HG03571 (cell line): ENCODE measurements at regions not wholly inside any gene's neighbourhood (a gene's known extent, or its start where the extent isn't known, plus 50 kb on each side); places are given as distances from the start of the nearest gene placed in this dataset.

Source experiments
- ATAC-seq: cut with Tn5 transposase; IDR thresholded peaks from one replicate; pipeline ENCODE4 v1.9.1; 2021; ENCODE audit not compliant: unreplicated experiment

DNA sequence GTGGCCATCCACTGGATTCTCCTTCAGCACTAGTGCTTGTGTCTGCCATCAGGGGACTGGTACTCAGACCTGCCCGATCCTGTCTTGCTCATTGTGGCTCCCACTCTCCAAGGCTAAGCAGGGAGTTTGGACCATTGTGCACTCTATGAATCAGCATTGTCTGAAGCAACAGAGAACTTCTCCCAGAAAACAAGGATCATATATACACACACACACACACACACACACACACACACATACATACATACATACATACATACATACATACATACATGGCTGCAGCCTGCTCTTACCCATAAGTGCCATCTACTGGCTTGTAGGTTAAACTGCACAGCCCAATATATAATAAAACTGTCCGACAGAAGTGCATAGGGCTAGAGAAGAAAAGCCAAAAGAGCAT lies 345.3 kb upstream of the LCORL start:
- peak; percentile 92 for ATAC-seq

DNA sequence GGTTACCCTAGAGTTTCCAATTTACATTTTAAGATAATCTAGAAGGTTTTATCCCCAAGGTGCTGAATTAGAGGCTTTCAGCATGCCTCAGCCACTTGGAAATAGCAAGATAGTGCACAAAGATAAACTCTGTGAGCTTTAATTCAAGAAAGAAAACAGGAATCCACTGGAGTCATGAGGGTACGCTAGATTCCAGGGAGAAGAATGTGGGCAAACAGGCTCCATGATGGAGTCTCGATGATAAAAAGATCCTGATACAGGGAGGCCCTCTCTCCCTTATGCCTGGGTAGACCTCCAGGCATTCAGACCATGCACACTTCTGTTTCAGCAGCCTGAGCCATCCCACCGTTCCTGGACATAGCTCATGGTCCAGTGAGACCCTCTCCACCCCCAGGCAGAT lies 344.6 kb upstream of the LCORL start:
- ATAC-seq, result no peak

DNA sequence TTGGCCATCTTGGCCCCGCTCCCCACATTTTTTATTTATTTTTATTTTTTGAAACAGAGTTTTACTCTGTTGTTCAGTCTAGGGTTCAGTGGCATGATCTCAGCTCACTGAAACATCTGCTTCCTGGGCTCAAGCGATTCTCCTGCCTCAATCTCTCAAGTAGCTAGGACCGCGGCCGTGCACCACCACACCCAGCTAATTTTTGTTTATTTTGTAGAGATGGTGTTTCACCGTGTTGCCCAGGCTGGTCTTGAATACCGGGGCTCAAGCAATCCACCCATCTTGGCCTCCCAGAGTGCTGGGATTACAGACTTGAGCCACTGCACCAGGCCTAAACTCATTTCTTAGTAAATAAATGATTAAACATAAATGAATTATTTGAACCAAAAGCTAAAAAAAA lies 322.0 kb upstream of the LCORL start:
- no peak for ATAC-seq

DNA sequence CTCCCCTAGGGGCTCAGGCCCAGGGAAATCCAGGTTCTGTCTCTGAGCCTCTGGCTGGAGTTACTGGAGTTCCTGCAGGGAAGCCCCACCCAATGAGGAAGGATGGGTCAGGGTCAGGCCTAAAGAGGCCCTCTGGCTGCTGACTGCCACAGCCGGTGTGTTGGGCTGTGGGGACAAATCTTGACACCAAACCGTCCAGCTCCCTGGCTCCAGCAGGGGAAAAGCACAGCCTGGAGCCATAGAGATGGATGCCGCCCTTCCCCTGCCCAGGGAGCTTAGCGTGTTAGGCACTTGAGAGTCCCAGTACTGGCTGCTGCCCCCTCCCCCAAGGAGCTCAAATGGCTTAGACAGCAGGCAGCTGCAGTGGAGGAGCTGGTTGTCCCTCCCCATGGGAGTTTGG lies 321.3 kb upstream of the LCORL start:
- no peak for ATAC-seq

DNA sequence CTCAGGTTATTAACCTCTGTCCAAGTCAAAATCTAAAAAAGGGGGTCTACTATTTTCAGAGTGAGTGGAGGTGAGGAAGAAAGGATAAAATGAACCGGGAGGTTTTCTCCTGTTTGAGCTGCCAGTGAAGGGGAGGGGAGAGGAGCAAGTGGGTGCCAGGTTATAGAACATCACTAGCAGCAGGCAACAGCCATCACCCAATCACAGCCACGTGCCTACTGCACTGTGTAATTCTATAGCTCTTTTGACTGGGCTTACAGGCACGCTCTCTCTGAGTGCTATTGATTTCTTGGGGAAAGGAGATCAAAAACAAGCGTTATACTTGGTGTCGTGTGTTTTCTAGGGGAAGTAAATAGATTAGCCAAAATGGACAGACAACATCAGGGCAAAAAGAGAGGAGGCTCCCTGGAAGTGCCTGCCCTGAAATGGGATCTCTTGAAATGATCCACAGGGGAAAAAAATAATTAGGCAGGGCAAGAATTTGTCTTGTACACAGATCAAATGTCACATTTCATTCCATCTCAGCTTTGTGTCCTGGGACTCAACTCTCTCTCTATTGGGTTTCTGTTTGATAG lies 300.5 kb upstream of the LCORL start:
- ATAC-seq, result no peak

DNA sequence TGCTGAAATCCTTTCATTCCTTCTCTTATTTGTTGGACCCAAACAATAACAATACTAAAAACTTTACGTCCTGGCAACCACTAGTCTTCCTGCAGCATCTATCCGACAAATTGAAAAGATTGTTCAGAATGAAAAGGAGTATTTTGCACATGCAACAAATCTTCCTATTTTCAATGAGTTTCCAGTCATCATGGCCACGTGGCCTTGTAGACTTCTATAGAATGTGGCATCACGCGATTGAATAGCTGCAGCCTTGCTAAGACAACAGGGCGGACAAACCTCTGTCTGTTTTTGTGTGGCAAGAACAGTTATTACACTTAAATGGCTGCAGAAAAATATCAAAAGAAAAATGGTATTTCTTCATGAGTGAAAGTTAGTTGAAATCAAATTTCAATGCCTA lies 297.9 kb upstream of the LCORL start:
- ATAC-seq, result no peak

DNA sequence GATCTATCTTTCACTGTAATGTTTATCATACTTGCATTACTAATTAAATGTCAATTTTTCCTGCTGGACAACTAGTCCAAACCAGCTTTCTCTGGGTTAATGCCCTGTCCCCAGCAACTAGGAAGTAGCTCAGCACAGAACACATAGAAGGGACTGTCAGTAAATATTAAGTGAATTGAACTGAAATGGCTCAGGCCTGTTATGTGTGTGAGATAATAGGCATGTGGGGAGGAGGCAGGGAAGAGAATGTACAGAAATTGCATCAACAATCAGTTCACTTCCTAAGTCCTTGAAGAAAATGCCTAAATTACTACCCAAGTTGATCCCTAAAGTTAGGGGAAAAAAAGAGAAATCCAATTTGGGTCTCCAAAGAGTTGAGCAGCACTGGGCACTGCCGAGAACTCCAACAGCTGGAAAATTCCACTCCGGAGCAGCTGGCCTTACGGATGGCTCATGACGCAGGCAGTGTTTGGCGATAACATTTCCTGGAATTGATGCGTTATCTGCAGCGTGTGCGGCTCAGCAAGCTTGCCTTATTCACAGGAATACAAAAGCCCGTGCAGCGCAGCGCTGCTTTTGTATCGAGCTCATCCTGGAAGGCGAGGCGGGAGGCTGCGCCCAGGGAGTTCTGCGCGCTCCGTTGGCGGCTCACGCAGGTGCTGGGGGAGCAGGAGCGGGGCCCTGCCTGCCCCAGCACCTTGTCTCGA lies 297.3 kb upstream of the LCORL start:
- ATAC-seq, result no peak

DNA sequence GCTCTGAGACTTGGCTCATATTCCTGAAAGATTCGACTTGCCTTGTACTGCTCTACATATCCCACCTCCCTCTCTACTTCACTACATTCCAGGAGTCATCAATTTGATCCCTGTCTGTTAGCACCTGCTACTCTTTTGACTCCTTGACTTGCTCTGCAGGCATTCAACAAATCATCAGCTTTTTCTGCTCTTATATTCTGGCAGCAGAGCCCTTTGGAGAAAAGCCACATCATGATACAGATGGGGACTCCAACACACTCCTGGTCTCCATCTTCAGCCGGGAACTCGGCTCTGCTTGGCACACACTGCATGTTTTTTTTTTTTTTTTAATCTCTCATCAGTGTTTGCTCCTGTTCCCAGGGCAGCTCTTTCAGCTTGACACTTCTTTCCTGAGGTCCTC lies 293.2 kb upstream of the LCORL start:
- ATAC-seq, result no peak

DNA sequence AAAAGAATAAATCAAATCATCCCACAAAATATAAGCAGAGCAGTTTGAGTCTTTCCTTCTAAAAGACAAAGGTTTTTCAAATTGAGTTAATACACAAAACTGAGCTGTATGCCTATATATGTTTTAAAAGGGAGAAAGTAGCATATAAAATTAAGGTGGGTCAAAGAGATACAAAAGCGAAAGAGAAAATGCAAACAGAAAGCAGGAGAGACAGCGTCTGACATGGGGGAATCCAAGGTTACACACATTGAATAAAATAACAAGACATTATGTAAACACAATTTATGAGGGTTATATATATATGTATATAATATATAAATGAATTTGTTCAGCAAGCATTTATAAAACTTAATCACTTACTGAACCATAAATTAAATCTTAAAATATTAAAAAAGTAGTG lies 276.1 kb upstream of the LCORL start:
- no peak for ATAC-seq

DNA sequence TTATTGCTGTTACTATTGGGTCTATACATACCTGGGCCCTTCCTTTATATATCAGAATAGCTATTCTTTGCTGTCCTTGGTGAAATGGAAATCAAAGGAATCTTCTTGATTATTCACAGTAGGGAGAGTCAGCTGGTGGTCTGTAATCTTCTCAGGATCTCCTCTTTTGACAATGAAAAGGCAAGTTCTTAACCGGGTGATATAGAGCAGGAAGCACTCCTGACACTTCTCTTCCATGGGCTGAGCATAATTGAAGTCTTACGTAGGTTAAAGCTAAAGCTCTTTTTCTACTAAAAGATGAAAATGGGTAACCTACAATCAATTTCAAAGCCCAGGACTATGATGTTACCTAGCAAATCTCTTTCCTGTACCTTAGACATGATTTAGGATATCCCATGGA lies 274.9 kb upstream of the LCORL start:
- ATAC-seq, result no peak

DNA sequence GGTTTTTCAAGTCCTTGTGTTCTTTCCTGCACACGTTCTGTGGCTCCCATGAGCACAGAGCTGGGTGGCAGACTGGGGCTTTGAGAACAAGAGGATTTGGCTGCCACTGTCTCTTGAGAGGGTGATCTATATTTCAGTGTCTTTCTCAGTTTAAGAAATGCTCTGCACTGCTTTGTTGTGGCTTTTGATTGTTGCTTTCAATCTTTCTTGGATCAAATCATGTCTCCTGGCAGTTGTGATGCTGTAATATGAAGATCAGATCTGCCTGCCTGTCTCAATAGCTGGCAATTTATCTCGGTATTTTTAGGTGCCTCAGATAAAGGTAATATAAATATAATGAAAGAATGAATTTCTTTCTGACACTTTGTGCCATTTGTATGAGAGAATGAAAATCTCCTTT lies 273.3 kb upstream of the LCORL start:
- no peak for ATAC-seq

DNA sequence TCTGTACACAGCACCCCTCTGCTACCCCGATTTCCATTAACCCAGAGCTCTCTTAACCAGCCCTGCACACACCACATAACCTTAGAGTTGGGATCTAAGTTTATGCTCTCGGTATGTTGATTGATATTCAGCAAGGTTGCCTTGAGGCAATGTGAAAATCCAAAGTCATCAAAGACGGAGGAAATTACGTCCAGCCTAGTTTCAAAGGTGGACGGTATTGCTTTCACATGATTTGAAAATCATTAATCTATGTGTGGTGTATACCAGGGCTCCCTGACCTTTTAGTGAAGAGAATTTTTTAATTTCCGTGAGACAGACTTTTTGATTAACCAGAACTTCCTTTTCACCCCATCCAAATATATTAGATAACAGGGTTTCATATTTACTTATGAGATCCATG lies 272.5 kb upstream of the LCORL start:
- no peak for ATAC-seq

DNA sequence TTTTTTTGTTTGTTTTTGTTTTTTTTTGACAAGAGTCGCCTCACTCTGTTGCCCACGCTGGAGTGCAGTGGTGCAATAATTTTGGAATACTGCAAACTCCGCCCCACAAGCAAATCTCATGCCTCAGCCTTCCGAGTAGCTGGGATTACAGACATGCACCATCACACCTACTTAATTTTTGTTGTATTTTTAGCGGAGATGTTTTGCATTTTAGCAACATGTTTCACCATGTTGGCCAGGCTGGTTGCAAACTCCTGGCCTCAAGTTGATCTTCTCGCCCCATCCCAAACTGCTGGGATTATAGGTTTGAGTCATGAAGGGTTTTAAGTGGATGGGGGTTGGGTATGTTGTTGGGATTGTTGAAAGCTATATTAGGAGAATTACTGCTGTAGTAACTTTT lies 270.9 kb upstream of the LCORL start:
- ATAC-seq, result no peak

DNA sequence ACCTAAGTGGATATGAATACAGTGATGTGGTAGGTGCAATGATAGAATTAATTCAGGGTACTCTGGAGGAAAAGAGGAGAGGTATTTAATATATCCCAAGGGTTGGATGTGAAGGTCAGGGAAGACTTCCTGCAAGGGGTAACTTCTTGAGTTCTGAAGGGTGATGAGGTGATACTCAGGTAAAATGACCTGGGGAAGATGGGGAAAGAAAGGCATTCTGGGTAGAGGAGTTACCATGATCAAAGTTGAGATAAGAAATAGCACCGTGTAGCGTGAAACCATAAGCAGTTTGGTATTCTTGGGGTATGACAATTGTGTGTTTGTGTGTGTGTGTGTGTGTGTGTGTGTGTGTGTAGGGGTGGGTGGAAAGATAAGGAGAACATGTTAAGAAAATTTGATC lies 270.4 kb upstream of the LCORL start:
- no peak for ATAC-seq

DNA sequence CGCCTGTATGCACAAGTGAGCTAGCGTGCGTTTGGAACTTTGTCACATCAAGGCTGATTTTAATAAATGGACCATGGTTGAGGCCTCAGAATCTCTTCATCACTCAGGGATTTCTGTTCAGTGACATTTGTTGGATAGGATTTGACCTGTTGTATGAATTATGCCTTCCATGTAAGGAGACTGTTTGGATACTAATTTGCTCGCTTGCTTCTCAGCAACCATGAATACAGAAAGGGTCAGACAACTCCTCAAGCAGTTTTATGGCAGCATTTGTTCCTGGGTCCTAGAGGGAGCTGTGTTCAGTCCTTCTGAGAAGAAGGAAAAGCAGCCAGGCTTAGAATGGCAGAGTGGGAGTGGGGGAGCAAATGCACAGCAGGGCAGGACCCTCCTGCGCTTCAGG lies 269.7 kb upstream of the LCORL start:
- no peak for ATAC-seq

DNA sequence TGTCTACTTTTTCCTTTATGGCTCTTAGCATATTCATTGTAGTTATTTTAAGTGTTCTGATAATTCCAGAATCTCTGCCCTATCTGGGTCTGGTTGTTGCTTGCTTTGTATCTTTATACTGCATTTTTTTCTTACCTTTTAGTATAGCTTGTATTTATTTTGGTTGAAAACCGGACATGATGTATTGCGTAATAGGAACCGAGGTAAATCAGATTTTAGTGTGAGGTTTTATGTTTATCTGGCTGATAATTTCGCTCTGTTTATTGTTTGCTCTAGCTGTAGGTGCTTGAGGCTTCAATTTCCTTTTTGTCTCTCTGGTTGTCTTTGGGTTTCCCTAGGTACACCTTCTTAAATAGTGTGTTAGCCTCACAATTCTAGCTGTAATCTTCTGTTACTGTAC lies 263.8 kb upstream of the LCORL start:
- no peak for ATAC-seq

DNA sequence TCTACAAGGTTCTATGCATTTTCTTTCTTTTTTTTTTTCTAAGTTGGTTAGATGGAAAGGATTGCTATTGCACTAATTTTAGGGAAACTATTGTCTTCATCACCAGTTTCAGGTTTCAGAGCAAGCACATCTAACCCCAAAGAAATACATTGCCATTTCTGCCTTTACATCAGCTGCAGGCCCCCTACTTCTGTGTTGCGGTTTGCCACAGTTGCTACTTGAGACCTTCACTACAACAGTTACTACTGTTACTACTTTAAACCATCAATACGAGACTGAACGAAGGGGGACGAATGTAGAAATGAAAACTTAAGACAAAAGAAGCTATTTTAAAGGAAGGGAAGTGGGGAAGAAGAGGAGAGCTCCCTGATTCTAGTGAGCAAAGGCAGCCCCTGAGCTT lies 256.7 kb upstream of the LCORL start:
- ATAC-seq, result no peak

DNA sequence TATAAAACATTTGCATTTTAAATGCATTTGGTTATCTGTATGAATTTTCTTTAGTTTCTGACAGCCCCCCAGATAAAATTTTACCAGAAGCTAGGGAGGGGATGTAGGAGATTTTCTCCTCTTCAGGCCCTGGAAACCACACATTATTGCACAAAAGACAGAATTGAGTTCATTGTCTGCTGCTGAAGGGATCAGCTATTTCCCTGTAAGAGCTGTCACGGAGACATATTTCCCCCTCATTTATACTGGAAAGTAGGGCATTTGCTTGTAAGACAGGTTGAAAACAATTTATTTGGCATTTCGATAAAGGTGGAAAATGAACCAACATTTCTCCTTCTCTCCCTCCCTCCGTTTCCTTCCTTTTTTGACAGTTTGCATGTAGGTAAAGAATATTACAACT lies 241.3 kb upstream of the LCORL start:
- no peak for ATAC-seq

DNA sequence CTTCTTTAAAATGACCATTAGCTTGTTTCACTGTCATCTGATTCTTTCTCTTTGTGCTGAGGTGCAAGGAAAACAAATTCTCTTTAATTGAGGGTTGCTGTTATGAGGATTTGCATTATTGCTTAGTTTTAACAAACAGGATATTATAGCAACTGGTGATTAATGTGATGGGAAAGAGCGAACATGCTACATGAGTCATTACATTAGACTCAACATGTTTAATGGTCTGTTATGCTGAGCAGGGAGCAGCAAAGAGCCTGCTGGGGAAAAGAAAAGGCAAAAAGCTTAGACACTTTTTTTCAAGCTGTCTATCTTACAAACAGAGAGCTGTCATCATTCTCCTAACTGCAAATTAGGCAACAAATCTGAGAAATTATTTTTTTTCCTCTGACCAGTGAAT lies 230.5 kb upstream of the LCORL start:
- ATAC-seq, result no peak

DNA sequence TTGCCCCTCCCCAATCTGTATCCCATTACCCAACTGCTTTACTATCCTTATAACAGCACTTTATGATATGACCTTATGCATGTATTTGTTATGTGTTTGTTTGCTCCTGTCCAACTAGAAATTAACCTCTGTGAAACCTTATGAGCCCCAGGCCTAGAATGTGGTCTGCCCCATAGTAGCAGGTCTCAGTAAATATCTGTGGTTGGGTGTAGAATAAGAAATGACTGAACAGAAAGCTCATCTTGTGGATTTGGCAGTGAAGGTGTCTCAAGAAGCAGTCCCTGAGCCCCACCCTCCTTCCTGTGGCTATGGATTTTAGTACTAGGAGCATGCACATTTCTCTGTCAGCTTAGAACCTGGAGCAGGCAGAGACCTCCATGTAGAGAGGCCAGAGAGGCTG lies 229.0 kb upstream of the LCORL start:
- no peak for ATAC-seq

DNA sequence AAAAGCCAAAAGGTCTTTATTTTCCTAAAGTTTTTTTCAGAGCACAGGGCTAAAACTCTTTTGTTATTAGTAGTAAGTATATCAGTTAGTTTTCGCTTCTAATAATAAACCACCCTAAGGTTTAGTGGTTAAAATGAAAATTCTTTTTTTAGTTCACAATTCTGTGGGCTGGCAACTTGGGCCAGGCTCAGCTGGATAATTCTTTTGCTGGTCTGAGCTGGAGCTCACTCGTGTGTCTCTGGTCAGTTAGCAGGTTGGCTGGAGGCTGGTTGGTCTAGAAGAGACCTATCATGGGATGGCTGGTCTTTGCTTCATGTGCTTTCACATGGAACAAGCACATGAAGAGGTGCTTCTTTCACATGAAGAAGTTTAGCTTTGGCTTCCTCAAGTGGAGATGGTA lies 227.1 kb upstream of the LCORL start:
- no peak for ATAC-seq

DNA sequence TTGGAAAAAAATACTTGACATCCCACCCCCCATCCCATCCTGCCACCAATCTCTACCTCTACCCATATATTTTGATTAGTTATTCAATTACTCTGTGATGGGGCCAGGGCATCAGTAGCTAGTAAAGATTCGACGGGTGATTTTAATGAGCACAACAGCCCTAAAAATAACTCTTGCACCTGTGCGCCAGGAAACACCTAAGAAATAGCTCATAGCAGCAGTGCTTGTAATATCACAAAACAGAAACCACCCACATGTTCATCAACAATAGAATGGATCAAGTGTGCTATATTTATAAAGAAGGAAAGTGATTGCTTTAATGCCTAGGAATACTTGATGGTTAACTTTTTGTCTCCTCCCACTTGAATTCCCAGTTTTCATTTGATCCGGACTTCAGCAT lies 225.6 kb upstream of the LCORL start:
- no peak for ATAC-seq

DNA sequence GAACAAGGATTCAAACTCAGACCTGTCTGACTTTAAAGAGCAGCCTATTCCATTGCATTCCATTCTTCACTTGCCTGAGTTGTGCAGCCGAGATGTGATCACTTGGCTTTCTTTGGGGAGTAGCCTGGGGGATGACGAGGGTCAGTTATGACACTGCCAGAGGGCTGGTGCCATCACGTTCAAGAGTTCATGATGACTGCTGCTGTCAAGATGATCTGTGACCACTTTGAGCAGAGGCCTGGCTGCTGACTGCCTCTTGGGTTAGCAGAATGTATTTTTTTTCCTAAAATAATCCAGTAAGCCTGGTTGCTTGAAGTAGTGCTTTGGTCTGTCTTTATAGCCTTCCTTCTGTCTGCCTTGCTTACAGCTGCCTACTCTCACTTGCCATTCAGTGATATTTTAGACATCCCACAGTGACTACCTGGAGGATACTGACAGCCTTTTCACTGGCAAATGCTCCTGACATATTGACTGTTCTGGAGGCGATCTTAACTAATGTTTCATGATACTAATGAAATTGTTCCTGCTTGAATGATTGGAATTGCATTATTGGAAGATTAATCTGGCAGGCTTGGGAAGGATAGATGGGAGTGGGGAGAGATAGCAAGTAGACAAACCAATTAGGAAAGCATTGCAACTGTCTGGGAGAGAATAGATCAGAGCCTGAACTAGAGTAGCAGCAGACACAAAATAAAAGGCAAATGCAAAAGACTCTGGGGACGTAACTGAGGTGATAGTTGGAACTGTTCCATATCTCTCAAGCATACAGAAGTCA lies 221.6 kb upstream of the LCORL start:
- ATAC-seq, result no peak
